ENCODE measurements at regions not wholly inside any gene's neighbourhood (a gene's known extent, or its start where the extent isn't known, plus 50 kb on each side); places are given as distances from the start of the nearest gene placed in this dataset.

DNA sequence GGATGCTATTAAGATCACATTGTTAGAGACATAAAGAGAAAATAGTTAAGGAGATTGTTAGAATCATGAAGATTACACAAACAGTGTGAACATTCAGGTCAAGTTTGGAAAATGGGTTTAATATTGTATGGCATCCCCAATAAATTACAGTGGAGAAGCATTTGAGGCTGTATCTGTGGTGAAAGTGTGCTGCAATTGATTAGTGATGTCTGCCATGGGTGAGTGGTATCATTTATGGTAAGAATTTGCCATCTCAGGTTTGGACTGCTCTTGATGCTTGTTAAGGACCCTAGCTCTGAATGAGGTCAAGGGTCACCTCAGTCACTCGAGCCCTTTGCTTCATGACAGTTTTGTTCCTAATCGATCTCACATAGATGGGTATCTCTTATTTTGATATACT lies 265.7 kb upstream of the SRRM4 start:
- TF ChIP-seq, protein P1, sequence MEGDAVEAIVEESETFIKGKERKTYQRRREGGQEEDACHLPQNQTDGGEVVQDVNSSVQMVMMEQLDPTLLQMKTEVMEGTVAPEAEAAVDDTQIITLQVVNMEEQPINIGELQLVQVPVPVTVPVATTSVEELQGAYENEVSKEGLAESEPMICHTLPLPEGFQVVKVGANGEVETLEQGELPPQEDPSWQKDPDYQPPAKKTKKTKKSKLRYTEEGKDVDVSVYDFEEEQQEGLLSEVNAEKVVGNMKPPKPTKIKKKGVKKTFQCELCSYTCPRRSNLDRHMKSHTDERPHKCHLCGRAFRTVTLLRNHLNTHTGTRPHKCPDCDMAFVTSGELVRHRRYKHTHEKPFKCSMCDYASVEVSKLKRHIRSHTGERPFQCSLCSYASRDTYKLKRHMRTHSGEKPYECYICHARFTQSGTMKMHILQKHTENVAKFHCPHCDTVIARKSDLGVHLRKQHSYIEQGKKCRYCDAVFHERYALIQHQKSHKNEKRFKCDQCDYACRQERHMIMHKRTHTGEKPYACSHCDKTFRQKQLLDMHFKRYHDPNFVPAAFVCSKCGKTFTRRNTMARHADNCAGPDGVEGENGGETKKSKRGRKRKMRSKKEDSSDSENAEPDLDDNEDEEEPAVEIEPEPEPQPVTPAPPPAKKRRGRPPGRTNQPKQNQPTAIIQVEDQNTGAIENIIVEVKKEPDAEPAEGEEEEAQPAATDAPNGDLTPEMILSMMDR (IDR thresholded peaks at IDR 0.05) = no peak
- no peak for TF ChIP-seq POLR2A (IDR thresholded peaks at IDR 0.05)
